HG03064 (cell line): ENCODE measurements at regions not wholly inside any gene's neighbourhood (a gene's known extent, or its start where the extent isn't known, plus 50 kb on each side); places are given as distances from the start of the nearest gene placed in this dataset.
"Not testable (repeated sequence)": the region's sequence is repeated elsewhere in the genome, so short reads cannot be mapped to it uniquely, and the experiment has no call there.

Experiments used
- ATAC-seq: cut with Tn5 transposase; IDR thresholded peaks from one replicate; pipeline ENCODE4 v1.9.1; 2021; ENCODE audit warnings: low read depth; ENCODE audit not compliant: unreplicated experiment

DNA sequence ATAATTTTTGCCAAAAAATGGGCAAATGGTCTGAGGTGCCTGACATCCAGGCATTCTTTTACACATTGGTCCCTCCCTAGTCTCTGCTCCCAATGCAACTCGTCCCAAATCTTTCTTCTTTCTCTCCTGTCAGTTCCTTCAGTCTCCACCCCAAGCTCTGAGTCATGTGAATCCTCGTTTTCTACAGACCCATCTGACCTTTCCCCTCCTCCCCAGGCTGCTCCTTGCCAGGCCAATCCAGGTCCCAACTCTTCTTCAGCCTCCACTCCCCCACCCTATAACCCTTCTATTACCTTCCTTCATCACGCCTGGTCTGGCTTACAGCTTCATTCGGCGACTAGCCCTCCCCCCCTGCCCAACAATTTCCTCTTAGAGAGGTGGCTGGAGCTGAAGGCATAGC is 55.3 kb downstream of the BBS10 start:
- not testable (repeated sequence) for ATAC-seq

DNA sequence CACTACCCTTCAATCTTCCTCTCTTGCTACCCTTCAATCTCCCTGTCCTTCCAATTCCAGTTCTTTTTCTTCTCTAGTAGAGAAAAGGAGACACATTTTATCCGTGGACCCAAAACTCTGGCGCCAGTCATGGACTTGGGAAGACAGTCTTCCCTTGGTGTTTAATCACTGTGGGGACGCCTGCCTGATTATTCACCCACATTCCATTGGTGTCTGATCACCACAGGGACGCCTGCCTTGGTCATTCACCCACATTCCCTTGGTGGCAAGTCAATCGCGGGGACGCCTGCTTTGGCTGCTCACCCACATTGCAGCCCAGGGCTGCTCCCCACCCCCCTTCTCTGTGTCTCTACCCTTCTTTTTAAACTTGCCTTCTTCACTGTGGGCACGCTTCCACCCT is 55.9 kb downstream of the BBS10 start:
- not testable (repeated sequence) for ATAC-seq

DNA sequence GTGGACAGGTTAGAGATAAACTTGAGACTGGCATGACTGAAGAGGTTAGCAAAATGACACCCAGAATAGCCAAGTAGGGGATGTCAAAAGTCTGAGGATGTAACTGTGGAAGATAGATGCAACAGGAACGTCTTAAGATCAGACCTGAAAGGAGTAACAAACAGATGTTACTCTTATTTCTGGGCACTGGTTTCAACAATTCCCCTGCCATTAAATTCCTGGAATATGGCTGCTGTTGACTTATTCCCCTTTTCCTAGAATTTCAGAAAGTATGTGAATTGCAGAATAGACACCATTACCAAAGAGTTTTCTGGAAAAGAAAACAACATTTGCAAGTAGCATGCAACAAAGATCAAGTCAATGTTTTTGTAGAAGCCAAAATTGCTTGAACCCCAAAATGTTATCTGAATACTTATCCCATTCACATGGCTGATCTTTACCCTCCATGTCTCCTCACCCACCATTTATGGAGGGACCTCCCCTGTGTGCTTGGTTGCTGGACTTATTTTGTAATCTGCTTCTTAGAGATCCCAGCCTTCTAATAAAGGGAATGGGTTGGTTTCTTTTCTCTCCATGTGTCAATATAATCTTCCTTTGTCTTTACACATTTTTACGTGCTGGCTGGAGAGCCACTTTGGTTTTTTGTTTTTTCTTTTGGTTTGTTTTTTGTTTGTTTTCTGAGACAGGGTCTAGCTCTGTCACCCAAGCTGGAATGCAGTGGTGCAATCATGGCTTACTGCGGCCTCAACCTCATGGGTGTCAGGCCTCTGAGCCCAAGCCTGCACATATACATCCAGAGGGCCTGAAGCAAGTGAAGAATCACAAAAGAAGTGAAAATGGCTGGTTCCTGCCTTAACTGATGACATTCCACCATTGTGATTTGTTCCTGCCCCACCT is 57.0 kb downstream of the BBS10 start:
- ATAC-seq = no peak

DNA sequence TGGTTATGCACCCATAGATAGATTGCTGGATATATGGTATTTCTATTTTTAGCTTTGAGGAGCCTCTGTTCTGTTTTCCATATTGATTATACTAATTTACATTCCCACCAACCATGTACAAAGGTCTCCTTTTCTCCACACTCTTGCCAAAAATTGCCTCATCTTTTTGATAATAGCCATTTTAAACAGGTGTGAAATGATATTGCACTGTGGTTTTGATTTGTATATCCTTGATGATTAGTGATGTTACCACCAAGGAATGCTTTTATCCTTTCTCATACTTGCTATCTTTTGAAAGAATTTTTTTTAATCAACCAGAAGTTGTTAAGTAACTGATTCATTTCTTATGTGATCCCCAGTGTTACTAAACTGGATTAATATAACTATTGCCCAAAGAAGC is 60.0 kb downstream of the BBS10 start:
- no peak for ATAC-seq

DNA sequence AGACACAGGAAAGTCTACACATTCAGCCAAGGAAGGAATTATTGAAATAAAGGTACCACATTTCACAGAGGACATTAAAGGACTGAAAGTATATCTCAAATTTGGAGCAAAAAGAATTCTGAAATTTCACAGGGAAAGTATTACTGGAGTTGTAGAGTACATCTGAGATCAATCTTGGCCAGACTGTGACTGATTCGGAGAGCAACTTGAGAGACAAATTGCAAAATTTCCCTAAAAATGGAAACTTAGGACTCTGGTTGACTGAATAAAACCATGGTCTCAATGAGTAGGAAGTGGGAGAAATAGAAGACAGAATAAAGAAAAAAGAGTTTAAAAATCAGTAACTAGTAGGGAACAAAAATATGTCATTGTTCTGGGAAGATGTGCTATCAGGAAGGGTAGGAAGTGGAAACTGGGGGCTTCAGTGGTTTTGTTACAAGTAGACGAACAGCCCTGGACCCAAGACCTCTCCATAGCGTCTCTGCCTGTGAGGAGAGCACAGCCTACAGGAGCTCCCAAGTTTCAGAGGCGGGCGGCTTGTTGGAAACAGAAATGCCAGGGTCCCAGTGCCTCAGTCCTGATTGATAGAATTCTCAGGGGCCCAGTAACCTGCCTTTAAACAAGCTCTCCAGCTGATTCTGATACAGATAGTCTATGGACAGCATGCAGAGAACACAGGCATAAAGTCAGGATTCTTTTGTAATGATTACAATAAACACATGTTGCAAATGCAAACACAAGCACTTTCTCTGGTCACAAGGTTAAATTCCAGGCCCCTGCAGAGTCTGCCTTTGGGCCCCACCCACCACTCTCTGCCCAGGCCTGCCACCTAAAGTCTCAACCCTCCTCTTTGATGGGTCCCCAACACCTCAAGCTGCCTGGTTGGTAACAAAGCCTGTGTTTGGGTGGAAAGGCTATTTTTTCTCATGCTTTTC is 63.1 kb downstream of the BBS10 start:
- no peak for ATAC-seq

DNA sequence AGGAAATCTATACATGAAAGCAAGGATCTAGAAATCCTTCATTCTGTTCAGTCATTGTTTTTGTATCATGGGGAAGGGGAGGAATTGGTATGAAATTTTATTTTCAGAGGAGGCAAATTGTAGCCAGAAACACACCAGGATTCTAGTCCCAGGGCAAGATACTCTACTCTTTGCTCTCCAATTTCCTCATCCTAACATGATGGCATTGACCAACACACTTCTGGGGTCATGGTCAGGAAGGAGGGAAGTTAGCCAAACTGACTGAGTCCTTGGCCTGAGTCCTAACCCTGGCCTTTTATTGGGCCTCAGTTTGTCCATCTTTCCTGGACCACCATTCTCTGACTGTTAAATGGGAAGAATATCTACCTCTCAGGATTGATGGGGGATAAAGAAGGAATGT is 65.5 kb downstream of the BBS10 start:
- ATAC-seq = no peak

DNA sequence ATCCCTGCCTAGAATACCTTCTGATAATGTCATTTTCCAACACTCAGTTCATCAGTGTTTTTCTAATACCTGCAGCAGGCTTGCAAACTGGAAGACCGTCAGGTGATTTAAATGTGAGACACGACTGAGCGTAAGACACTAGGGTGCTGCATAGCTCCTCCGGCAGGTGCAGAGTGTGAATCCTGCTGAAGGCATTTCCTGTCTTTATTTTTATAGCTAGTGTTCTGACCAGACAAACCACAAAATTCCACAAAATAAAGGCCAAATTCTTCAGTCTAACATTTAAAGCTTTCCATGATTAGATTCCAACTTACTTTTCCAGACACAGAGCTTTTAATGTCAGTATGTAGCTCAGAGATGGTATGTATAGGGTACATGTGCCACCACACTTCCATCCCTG is 70.7 kb downstream of the BBS10 start:
- no peak for ATAC-seq

DNA sequence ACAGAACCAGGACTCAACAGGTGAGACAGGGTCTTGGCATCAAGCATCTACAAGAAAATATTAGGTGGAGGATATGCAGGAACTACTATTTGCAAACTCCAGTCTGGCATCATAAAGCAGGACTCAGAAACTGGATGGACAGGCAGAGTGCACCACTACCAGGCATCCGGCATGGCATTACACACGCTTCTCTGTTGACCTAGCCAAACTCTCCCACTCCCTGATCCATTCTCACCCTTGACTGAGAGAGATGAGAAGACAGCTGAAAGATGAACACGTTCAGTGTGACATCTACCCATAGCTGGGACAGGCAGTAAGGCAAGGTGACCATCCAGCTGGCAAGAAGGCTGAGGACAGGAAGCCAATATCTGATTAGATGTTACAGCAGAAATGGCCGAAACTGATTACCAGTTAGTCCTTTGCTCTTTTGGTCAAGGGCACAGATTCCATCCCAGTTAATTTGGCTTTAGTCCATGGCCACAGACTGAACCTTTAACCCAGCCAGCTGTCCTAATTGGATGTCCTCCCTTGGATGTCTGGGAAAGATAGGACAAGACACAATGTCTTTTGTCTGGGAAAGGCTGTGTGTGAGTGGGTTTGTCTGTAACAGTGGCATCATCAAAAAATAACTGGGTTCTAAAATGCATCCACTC is 71.6 kb downstream of the BBS10 start:
- ATAC-seq = no peak

DNA sequence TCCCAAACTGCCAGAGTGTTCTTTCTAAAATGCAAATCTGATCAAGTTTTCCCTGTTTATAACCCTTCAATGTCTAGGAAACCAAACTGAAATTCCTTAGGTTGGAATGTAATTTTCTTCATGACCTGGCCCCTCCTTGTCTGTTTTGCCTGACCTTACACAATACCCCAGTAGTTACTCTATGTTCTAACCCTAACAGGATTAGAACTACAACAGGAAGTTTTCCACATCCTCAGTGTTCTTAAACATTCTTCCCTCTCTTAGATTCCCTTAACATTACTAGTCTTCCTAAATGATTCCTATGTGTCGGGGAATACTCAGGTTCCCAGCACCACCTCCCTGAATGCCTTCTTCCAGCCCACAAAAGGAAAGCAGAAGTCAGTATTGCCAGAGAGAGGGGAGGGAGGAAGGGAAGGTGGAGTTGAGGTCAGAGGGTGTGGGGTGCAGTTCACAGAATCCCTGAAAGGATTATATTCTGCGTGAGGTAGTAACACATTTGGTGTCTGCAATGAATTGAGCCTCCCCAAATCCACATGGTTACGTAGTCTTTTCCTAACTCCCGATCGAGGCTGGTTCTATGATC is 72.6 kb downstream of the BBS10 start:
- no peak for ATAC-seq

DNA sequence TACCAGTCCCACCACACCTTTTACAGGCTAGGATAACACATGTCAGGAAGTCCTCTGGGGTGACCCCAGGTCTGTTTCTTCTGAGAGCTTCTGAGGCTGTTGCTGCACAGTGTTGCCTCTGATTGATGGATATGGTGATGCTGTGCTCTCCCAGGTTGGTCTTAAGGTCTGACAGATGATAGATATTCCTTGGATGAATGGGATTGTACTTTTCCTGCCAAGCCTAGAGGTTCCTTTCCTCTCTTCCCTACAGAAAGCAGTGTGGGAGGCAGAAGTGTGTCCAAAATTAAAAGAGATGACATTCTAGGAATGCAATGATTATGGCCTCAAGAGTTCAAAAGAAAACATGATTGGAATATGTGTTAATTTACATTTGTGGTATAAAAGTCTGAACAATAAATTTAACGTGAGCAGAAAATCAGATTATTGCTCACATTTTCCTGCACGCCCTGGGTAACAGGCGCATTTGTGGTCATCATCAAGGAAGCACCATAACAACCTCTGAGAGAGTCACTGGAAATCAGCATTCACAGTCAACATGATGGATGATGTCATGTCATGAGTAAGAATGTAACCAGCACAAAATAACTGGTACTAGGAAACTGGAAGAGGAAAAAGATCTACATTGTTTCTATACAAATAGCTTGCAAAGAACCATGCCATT is 73.7 kb downstream of the BBS10 start:
- ATAC-seq = no peak

DNA sequence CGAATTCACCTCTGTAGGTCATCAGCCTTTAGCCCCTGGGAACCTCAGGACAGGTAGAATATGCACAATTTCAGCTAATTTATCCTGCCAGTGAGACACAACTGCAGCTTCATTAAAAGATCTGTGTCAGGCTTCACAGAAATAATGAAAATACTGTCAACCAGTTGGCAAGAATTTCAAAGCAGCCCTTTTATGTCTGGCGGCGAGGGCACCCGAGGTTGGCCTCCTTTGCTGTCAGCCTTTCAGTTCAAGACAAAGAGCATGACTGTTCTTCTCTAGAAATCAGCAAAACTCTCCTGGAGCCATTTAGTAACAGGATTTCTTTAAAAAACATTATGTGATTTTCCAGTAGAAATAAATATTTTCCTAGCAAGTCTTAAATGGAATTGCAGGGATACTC is 75.9 kb downstream of the BBS10 start:
- no peak for ATAC-seq

DNA sequence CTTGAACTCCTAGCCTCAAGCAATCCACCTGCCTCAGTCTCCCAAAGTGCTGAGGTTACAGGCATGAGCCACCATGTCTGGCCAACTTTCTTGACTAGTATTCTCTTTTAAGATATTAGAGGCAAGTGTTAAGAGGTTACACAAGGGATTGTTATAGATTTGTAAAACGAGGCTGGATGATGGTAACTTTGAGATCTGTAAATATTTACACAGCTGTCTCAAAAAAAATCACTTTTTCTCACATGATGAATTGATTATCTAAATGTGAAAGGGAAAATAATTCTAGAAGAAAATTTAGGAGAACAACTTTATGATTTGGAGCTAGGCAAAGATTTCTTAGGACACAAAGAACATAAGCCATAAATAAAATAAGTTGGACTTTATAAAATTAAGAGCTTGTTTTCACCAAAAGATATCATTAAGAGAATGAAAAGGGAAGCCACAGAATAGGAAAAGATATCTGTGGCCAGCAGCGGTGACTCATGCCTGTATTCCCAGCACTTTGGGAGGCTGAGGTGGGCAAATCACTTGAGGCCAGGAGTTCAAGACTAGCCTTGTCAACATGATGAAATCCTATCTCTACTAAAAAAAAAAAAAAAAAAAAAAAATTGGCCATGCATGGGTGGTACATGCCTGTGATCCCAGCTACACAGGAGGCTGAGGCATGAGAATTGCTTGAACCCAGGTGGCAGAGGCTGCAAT is 77.4 kb downstream of the BBS10 start:
- no peak for ATAC-seq

DNA sequence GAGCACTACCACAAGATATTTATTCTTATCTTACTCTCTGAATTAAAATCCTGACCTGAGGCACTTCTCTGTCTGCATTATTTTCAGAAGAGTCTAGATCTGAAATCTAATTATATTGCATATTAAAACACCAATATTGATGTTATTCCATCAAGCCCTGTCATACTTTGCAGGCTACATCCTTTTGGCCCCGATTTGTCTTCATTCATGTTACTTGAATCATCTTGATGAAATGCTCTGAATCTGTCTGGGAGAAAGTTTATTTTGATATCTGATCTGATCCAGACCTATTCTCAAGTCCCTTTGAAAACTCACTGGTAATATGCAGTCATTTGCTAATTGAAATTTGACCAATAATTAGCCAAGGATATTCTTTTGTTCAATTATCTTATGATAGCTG is 79.9 kb downstream of the BBS10 start:
- no peak for ATAC-seq

DNA sequence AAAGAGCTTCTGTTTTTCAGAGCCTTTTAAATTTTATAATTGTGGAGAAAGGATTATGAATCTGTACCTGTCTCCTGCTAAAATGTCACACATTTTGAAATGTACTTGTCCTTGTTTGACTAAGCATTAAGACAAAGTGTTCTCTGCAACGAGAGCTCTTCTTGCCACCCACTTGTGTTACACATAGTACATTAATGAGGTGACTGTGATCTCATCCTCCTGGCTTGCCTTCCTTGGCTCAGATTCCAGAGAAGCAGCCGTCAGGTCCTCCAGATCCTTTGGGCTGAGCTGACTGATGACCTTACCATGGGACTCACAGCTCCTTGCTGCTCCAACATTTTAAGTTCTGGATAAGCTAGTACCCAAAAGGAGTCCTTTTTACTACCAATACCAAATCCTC is 81.4 kb downstream of the BBS10 start:
- ATAC-seq = no peak

DNA sequence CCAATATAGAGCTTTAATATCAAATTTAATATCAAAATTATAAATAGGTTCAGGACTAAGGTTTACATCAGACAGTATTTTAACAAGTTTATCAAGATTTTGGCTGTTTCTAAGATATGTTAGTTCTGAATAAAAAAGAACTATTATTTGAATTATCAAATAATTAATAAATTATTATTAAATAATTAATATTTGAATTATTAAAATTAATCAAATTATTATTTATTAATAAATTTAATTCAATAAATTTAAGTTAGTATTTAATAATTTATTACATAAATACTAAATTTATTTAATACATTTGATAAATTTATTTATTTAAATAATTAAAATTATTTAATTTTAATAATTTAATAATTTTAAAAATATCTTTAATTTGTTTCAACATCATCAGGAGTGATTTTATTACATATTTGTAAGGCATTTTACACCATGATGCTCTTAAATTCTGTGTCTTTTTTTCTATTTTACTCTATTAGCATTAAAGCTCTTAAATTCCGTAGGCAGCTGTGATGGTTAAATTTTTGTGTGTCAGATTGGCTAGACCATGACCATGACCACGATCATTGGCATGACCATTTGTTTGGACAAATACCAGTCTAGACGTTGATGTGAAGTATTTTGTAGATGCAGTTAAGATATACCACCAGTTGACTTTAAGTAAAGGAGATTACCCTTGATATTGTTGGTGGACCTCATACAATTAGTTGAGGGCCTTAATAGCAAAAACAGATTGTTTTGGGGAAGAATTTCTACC is 82.6 kb downstream of the BBS10 start:
- ATAC-seq = no peak

DNA sequence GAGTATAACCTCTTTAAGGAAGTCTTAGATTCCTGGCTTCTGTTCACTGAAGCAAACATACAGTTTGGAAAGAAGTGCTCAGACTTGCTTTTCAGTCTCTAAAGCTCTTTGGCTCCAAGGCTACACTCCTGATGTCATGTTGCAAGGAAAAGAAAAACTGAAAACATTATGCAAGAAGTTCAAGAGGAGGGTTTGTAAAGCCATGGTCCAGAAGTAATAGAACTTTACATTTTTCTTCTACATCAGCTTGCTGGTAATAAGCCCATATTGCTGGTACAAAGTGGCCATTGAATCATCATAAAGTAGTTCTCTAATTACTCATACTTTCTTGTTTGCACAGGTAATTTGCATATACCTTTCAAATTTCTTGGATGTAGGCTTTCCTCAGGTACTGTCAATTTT is 83.6 kb downstream of the BBS10 start:
- ATAC-seq = no peak

DNA sequence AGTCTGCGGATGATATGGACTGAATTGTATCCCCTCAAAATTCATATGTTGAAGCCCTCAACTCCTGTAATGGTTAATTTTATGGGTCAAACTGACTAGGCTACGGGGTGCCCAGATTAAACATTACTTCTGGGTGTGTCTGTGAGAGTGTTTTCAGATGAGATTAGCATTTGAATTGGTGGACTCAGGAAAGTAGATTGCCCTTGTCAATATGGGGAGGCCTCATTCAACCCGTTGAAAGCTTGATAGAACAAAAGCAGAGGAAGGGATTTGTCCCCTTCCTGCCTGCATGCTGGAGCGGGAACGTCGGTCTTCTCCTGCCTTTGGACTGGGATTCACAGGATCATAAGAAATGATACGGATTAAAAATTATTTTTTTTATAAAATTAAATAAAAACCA is 84.5 kb downstream of the BBS10 start:
- no peak for ATAC-seq

DNA sequence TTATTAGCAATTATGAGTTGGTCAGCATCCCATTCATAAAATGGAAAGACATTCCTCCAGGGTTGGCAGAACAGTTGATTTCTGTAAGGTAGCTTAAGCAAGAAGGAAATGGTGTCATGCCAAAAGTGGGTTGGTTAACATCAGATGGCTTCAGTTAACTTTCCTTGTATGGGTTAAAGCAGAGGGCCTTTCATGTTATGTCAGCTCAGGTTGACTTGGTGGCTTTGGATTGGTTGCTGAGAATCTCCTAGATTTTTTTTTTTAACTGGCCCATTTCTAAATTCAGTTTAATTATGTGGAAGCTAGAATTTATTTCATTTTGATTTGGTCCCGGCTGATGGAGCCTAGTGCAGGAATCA is 87.8 kb downstream of the BBS10 start:
- ATAC-seq = no peak
